ENCODE measurements at regions not wholly inside any gene's neighbourhood (a gene's known extent, or its start where the extent isn't known, plus 50 kb on each side); places are given as distances from the start of the nearest gene placed in this dataset.
"Not testable (repeated sequence)": the region's sequence is repeated elsewhere in the genome, so short reads cannot be mapped to it uniquely, and the experiment has no call there.

DNA sequence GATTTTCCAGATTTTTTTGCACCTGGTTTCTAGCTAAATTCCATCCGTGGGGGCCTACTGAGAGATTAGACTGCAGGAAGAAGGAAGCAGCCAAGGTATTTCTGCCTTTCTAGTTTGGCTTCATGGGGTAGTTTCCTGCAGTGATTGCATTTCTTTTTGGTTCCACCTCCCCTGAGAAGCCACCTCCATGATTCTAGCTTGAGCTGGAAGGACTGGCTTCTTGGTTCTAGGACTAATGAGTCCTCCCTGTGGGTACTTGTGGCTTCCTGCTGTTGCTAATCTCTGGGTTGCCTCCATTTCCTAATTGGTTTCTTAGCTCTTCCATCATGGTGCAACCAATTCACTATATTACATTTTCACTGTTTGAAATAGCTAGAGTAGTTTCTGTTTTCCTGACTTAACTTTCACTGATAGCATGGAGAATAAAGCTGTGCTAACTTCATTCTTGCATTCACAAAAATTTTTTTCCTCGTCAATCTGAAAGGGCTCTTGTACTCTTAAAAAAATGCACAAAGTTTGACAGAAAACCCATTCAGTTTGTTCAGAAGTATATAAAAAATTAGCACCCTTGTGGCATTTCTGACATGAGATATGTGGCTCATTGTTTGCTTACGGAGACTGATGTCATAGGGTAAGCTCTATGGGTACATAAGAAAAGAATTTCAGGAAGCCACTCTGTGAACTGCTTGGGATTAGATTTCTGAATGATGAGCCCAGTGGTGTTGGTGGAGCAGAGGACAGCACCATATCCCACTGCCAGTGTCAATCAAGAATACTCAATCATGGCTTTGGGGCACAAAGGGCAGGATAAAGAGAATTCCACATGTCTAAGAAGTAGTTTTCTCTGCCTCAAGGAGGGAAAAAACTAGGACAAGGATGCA is 242.8 kb upstream of the RBMS1 start:
- no peak for DNase-seq

DNA sequence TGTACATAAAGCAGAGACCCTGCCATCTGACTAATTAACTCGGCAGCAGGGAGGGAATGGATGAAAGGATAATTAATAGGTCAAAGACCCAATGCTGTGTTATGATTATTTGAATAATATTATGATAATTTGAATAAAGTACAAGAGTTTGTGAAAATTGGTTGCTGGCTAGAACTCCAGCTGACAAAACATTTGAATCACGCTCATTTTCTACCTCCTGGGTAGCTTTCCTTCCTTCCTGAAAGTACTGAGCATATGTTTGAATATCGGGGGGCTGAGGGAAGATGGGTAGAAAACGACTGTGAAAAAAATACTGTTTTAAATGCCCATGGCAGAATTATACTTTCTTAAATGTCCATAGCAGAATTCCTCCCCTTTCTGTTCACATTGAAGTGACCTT is 243.6 kb upstream of the RBMS1 start:
- no peak for DNase-seq

GRCh38 chr2:160741271-160741670 is 247.7 kb upstream of the RBMS1 start:
- DNase-seq, result no peak

GRCh38 chr2:160741815-160742214 is 248.2 kb upstream of the RBMS1 start:
- no peak for DNase-seq

- no peak for DNase-seq
Measured at GRCh38 chr2:160742667-160743066, 249.1 kb upstream of the RBMS1 start.

- DNase-seq, result no peak
Measured at GRCh38 chr2:160747501-160748170, 254.0 kb upstream of the RBMS1 start.

GRCh38 chr2:160751021-160751420 is 257.4 kb upstream of the RBMS1 start:
- no peak for DNase-seq

DNA sequence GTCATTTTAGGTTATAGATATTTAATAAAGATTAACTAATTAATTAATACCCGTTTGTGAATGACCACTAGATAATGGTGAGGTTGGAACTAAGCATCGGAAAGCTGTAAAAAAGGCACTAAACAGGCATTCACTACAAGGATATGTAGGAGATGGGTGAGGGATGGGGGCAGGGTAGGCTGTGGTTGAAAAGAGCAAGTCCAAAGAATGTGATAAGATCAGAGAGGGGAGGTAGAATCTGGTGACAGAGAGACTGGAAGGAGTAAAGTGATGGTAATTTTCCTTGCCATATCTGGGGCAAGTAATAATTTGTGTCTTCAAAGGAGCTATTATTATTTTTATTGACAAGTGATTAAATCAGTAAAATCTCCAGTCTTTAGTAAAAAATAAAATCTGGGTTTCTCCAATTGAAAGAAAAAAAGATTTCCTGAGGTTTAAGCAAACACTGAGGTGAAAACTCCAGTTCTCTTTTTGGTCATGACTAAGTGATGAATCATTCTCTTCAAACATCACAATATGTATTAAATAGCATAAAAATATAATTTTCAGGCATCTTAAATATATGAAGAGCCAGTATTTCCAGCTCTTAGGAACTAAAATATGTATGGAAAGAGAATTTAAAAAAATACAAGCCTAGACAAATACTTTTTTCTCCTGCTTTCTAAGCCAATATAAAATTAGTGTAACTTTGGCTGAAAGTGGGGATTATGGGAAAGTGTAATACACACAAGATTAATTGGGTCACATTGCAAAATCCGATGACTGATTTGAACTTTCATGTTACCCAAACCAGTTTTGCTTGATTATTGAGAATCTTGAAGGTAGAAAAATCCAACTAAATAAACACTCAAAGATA is 259.1 kb upstream of the RBMS1 start:
- DNase-seq, result no peak

GRCh38 chr2:160753331-160753654 is 259.7 kb upstream of the RBMS1 start:
- DNase-seq, result no peak

GRCh38 chr2:160753960-160754359 is 260.4 kb upstream of the RBMS1 start:
- no peak for DNase-seq

GRCh38 chr2:160756481-160756880 is 262.9 kb upstream of the RBMS1 start:
- DNase-seq, result no peak

DNA sequence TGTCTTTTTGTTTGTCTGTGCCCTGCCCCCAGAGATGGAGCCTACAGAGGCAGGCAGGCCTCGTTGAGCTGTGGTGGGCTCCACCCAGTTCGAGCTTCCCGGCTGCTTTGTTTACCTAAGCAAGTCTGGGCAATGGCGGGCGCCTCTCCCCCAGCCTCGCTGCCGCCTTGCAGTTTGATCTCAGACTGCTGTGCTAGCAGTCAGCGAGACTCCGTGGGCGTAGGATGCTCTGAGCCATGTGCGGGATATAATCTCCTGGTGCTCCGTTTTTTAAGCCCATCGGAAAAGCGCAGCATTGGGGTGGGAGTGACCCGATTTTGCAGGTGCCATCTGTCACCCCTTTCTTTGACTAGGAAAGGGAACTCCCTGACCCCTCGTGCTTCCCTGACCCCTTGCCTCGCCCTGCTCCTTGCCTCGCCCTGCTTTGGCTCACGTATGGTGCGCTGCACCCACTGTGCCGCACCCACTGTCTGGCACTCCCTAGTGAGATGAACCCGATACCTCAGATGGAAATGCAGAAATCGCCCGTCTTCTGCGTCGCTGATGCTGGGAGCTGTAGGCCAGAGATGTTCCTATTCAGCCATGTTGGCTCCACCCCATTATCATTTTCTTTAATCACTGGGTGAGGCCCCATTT is 269.0 kb upstream of the RBMS1 start:
- not testable (repeated sequence) for DNase-seq

GRCh38 chr2:160783474-160783873 is 289.9 kb upstream of the RBMS1 start:
- no peak for DNase-seq

- no peak for DNase-seq
Measured at GRCh38 chr2:160784034-160784433, 290.4 kb upstream of the RBMS1 start.

DNA sequence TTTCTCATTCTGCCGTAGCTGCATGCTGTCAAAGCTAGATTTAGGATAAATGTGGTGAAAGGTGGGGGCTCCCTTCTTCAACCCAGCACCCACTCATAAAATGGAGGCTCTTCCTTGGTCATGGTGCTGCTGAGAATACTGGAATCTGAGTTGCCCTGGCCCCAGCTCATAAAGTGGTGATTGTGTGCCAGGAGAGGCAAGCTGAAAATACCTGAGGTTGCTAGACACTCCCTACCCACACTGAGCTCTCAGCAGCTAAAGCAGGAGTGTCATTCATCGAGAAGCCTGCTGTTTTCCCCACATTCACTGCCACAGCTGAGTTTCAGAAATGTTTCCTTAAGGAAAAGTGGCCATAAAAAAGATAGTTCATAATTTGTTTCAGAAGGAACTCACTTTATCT is 297.1 kb upstream of the RBMS1 start:
- DNase-seq, result no peak

- DNase-seq, result no peak
Measured at GRCh38 chr2:160791884-160792283, 298.3 kb upstream of the RBMS1 start.

GRCh38 chr2:160792837-160793236 is 299.2 kb upstream of the RBMS1 start:
- no peak for DNase-seq

GRCh38 chr2:160794926-160795325 is 301.3 kb upstream of the RBMS1 start:
- DNase-seq, result no peak

- DNase-seq, result no peak
Measured at GRCh38 chr2:160803881-160804280, 310.3 kb upstream of the RBMS1 start.

DNA sequence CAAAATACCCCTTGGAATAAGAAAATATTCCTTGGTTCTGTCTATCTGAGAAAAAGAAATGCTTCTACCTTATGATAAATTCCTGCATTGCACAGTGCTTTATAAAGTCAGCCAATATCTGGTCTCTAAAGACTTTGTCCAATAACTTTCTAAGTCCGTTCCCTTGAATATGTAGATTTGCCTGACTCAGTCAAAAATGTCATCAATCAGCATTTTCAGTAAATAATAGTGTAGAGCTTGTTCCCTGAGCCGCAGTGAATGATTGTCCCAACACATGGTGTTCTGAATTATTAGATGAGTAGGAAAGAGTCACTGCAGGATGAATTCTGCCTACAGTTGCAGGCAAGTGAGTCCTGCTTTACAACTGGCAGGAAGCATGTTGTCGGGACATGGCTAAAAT is 316.8 kb upstream of the RBMS1 start:
- no peak for DNase-seq

DNA sequence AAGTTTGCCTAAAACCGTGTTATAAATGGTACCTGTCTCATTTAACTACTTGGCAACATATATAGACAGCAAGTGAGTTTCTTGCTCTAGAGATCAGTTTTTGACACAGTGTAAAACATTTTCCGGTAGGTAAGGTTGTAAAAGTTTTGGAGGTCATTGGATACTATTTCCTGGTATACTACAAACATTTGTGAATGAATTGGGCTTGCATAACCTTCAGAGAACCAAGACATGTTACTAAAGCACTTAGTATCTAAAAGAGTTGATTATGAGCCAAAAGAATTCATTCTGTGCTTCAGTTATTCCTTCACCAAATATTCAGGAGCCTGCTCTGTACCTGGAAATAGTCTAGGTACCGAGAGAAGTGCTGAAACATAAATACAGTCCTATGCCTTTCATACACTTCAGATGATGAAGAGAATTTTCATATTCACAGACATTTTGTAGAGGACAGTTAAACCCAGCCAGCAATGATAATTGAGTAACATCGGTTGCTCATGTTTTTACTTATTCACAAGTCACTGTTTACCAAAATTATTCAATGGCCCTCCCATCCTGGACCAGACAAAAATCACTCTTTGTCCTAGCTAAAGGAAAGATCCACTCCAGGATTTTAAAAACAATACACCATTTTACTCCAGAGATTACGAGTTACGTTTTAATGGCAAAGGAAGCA is 319.4 kb upstream of the RBMS1 start:
- no peak for DNase-seq

- no peak for DNase-seq
Measured at GRCh38 chr2:160813506-160813858, 319.9 kb upstream of the RBMS1 start.

Data from activated CD4-positive, alpha-beta T cell treated with anti-CD3 and anti-CD28 coated beads, Interleukin-2, amount 50 U/mL, for 4 hours (primary cell).